Fibroblast of mammary gland (primary cell): ENCODE measurements at regions not wholly inside any gene's neighbourhood (a gene's known extent, or its start where the extent isn't known, plus 50 kb on each side); places are given as distances from the start of the nearest gene placed in this dataset.

Experiments used
- DNase-seq: peaks from one replicate; pipeline ENCODE4 v3.0.0-alpha.2; 2010; ENCODE audit warnings: low read depth
- H3K4me3 ChIP-seq: 2 replicates; pipeline ENCODE4 v1.5.1; 2011; ENCODE audit warnings: low read depth, mild to moderate bottlenecking, low read length, moderate library complexity; ENCODE audit not compliant: control insufficient read depth
- TF ChIP-seq, protein P1 (sequence below): conservative IDR thresholded peaks from 2 replicates; pipeline ENCODE4 v1.5.1; 2011; ENCODE audit warnings: low read depth, low read length, inconsistent platforms; ENCODE audit not compliant: control insufficient read depth, insufficient read depth

- TF ChIP-seq, protein P1, sequence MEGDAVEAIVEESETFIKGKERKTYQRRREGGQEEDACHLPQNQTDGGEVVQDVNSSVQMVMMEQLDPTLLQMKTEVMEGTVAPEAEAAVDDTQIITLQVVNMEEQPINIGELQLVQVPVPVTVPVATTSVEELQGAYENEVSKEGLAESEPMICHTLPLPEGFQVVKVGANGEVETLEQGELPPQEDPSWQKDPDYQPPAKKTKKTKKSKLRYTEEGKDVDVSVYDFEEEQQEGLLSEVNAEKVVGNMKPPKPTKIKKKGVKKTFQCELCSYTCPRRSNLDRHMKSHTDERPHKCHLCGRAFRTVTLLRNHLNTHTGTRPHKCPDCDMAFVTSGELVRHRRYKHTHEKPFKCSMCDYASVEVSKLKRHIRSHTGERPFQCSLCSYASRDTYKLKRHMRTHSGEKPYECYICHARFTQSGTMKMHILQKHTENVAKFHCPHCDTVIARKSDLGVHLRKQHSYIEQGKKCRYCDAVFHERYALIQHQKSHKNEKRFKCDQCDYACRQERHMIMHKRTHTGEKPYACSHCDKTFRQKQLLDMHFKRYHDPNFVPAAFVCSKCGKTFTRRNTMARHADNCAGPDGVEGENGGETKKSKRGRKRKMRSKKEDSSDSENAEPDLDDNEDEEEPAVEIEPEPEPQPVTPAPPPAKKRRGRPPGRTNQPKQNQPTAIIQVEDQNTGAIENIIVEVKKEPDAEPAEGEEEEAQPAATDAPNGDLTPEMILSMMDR = peak; percentile 42
- peak; percentile 86 for DNase-seq
- H3K4me3 ChIP-seq = no peak overlapping the region
These were observed 227.2 kb upstream of the SULF2 start for GRCh38 chr20:48012401-48012974.

- no peak for DNase-seq
- TF ChIP-seq, protein P1 = no peak
- H3K4me3 ChIP-seq = no peak overlapping the region
These were observed 225.7 kb upstream of the SULF2 start for GRCh38 chr20:48011025-48011424.

DNA sequence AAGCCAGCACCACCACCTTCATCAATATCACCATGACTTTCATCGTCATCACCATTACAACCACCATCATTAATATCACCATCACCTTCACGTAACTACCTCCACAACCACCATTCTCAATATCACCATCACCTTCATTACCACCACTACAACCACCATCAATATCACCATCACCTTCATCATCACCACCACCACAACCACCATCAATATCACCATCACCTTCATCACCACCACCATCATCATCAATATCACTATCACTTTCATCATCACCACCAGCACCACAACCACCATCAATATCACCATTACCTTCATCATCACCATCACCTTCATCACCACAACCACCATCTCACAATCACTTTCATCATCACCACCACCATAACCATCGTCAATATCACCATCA, 225.3 kb upstream of the SULF2 start:
- TF ChIP-seq, protein P1 = no peak
- no peak for DNase-seq
- H3K4me3 ChIP-seq = no peak overlapping the region

DNA sequence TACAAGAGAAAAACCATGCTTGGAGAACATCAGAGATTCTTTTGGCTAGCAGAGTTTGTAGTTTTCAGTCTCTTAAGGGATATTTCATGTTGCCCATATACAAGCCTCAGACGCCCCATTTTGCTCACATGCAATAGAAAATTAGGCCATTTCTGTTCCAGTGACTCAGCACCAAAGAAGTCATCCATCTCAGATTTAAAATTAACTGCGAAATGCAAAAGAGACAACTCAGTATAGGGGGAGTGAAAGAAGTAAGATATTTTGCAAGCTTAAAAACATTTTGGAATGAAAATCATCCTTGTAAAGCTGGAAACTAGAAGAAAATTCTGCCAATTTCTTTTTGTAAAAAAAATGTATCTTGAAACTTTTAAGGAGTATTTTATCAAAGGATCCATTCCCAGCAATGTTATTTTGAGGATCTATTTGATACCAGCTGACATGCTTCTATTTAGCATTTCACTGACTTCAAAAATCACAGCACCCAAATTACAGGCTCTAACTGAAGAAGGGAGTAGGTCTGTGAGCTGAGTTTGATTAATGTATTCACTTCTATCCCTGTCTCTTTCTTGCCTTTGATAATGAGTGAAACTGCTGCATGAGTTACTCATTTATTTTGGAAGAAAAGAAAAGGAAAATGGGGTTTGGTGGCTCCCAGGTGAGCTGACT, 223.7 kb upstream of the SULF2 start:
- peak; percentile 60 for DNase-seq
- no peak overlapping the region for H3K4me3 ChIP-seq
- TF ChIP-seq, protein P1 = no peak

DNA sequence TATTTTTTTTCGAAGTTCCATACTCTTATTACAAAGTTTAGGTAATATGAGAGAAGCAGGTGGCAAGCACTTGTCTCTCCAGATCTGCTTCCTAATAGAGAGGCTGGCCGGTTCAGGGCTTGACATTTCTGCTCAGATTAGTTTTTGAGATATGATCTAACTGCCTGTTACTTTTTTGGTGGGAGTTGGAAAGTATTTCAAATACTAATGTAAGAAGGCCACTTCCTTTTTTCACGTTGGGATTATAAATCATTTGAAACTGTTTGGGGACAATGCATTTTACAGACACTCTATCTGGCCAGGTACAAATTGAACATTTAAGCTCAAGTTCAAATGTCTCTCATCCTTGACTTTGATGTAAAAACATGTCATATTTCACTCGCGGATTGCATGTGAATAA, 222.1 kb upstream of the SULF2 start:
- DNase-seq = no peak
- H3K4me3 ChIP-seq = no peak overlapping the region
- TF ChIP-seq, protein P1 = no peak

DNA sequence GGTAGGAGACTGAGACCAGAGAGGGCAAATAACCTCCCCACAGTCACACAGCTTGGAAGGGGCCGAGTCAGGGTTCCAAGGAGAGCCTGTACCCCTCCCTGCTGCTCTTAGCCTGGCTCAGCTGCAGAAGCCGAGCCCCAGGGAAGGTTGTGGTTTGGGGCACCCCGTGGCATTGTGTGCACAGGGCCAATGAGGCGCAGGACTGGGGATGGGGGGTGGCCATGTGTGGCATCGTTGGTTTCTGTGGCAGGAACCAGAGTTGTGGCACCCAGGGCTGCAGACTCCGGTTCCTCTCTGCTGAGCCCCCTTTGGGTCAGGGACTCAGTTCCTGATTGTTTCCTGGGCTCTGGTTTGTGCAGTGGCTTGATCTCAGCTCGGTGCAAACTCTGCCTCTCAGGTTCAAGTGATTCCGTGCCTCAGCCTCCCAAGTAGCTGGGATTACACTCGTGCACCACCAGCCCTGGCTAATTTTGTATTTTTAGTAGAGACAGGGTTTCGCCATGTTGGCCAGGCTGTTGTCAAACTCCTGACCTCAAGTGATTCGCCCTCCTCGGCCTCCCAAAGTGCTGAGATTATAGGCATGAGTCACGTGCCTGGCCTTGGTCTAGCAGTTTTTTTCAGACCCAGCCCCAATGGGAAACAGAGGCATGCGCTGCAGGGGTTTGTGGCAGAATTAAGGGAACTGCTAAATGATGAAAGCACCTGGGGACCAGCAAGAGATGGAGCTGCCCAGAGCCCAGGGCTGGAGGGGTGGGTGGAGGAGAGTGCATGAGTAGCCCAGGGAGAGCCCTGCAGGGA, 221.0 kb upstream of the SULF2 start:
- TF ChIP-seq, protein P1 = no peak
- H3K4me3 ChIP-seq = no peak overlapping the region
- no peak for DNase-seq
